Neural crest cell (in vitro differentiated cells): ENCODE measurements at regions not wholly inside any gene's neighbourhood (a gene's known extent, or its start where the extent isn't known, plus 50 kb on each side); places are given as distances from the start of the nearest gene placed in this dataset.
A peak's percentile ranks its signal among the peaks of the same experiment; 100 is the strongest.
"Not testable (repeated sequence)": the region's sequence is repeated elsewhere in the genome, so short reads cannot be mapped to it uniquely, and the experiment has no call there.

Experiments used
- DNase-seq: peaks from one replicate; pipeline ENCODE4 v3.0.0; 2021; ENCODE audit warnings: low read depth, mixed read lengths, low spot score
- H3K27ac Mint-ChIP-seq: one replicate; pipeline ENCODE4 v1.8.0; 2021; ENCODE audit warnings: mild to moderate bottlenecking, mixed read lengths; ENCODE audit not compliant: unreplicated experiment
- H3K27me3 Mint-ChIP-seq: 2 replicates; pipeline ENCODE4 v1.8.0; 2021; ENCODE audit warnings: low read depth, mild to moderate bottlenecking, mixed read lengths
- H3K36me3 Mint-ChIP-seq: 2 replicates; pipeline ENCODE4 v1.8.0; 2021; ENCODE audit warnings: low read depth, mild to moderate bottlenecking, mixed read lengths
- H3K4me1 Mint-ChIP-seq: 2 replicates; pipeline ENCODE4 v1.8.0; 2021; ENCODE audit warnings: mixed read lengths
- H3K4me3 Mint-ChIP-seq: one replicate; pipeline ENCODE4 v1.8.0; 2021; ENCODE audit warnings: mild to moderate bottlenecking, mixed read lengths
- H3K9me3 Mint-ChIP-seq: 2 replicates; pipeline ENCODE4 v1.8.0; 2021; ENCODE audit warnings: mixed read lengths
- TF ChIP-seq, protein P1 (sequence below): fragments of 200-600 bp; sonication (generic); conservative IDR thresholded peaks from 2 replicates; pipeline ENCODE4 v1.5.0; 2021; ENCODE audit warnings: antibody characterized with exemption, mild to moderate bottlenecking

DNA sequence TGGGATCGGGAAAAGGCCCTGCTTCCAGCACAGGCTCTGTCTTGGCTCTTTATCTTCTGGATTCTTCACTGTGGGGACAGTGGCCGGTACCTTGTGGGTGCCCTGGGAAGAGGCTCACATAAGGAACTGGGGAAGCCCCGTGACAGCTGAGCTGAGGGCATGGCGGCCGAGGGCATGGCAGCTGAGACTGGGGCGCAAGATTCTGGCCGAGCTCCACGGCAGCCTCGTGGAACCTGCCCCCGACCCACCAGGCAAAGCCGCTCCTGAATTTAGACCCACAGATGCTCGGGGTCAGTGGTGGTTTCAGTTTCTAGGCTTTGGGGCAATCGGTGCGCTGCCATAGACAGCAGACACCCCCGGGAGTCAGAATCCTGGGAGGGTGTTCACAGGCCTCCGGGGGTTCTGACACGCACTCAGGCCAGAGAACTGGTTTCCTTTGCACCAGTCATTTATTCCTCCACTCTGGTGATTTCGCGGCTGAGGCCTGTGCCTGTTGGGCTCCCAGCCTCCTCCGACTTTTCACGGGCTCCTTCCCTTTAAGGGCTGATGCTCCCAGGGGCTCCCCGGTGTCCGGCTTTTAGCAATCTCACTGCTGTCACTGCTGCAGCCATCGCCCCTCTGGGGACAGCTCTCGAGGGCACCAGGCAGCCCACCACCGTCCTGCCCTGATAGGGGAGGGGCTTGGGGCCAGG, 117.6 kb downstream of the TEX29 start:
- no peak overlapping the region for H3K4me3 Mint-ChIP-seq
- H3K27me3 Mint-ChIP-seq: peaks cover 32% of the 10 kb centered on the region
- H3K4me1 Mint-ChIP-seq: no peaks in the 10 kb centered on the region
- no peak overlapping the region for H3K27ac Mint-ChIP-seq
- H3K9me3 Mint-ChIP-seq: peaks cover 15% of the 10 kb centered on the region
- no peaks in the 10 kb centered on the region for H3K36me3 Mint-ChIP-seq
- TF ChIP-seq, protein P1, sequence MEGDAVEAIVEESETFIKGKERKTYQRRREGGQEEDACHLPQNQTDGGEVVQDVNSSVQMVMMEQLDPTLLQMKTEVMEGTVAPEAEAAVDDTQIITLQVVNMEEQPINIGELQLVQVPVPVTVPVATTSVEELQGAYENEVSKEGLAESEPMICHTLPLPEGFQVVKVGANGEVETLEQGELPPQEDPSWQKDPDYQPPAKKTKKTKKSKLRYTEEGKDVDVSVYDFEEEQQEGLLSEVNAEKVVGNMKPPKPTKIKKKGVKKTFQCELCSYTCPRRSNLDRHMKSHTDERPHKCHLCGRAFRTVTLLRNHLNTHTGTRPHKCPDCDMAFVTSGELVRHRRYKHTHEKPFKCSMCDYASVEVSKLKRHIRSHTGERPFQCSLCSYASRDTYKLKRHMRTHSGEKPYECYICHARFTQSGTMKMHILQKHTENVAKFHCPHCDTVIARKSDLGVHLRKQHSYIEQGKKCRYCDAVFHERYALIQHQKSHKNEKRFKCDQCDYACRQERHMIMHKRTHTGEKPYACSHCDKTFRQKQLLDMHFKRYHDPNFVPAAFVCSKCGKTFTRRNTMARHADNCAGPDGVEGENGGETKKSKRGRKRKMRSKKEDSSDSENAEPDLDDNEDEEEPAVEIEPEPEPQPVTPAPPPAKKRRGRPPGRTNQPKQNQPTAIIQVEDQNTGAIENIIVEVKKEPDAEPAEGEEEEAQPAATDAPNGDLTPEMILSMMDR: no peak
- DNase-seq: no peak

DNA sequence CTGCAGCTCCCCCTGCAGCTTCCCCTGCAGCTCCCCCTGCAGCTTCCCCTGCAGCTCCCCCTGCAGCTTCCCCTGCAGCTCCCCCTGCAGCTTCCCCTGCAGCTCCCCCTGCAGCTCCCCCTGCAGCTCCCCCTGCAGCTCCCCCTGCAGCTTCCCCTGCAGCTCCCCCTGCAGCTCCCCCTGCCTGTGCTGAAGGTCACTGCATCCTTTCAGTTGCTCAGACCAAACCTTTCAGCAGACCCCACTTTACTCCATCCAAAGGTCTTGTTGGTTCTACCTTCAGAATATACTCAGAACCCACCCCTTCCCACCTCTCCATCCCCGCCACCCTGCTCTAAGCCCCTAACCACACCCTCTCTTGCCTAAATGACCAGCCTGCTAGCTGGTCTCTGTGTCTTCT, 120.0 kb downstream of the TEX29 start:
- not testable (repeated sequence) for H3K4me3 Mint-ChIP-seq

DNA sequence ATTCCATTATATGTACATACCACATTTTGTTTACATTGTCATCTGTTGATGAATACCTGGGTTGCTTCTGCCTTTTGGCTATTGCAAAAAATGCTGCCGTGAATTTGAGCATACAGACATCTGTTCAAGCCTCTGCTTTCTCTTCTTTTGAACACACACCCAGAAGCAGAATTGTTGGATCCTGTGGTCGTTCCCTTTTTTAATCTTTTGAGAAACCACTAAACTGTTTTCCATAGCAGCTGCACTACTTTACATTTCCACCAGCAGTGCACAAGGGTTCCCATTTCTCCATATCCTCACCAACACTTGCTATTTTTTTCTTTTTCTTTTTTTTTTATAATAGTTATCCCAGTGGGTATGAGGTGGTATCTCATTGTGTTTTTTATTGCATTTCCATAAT, 123.5 kb downstream of the TEX29 start:
- Mint-ChIP-seq H3K9me3 (peaks cover 9% of the 10 kb centered on the region), H3K36me3 (peaks cover 7% of the 10 kb centered on the region), H3K27ac (no peak overlapping the region), H3K4me3 (no peak overlapping the region), H3K27me3 (peaks cover 21% of the 10 kb centered on the region), H3K4me1 (no peaks in the 10 kb centered on the region)
- no peak for DNase-seq
- TF ChIP-seq, protein P1: no peak

More for the DNA sequence above, 120.0 kb downstream of the TEX29 start:
- TF ChIP-seq, protein P1: peak; percentile 41
- not testable (repeated sequence) for H3K4me1 Mint-ChIP-seq, H3K36me3 Mint-ChIP-seq, H3K27ac Mint-ChIP-seq, DNase-seq, H3K9me3 Mint-ChIP-seq
- peaks cover 17% of the 10 kb centered on the region for H3K27me3 Mint-ChIP-seq

DNA sequence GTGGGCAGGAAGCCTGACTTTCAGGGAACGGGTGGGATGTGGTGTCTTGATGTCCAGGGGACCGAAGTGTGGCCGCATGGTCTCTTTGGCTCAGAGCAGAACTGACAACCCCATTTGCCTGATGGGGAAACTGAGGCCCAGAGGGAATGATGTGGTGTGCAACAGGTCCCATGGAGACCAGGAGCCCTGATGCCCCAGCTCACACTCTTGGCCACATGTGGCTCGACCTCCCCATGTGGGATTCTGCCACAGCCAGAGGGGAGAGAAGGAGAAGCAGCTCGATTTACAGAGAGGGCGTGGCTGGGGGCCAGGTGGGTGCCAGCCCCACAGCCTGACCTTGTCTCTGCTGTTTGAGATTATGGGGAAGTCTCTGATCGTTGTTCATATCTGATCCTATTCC, 128.1 kb downstream of the TEX29 start:
- DNase-seq: no peak
- H3K9me3 Mint-ChIP-seq: peaks cover 9% of the 10 kb centered on the region
- H3K4me1 Mint-ChIP-seq: peaks cover 20% of the 10 kb centered on the region
- H3K27ac Mint-ChIP-seq: no peak overlapping the region
- TF ChIP-seq, protein P1: no peak
- peaks cover 14% of the 10 kb centered on the region for H3K27me3 Mint-ChIP-seq
- H3K4me3 Mint-ChIP-seq: no peak overlapping the region
- H3K36me3 Mint-ChIP-seq: peaks cover 7% of the 10 kb centered on the region

DNA sequence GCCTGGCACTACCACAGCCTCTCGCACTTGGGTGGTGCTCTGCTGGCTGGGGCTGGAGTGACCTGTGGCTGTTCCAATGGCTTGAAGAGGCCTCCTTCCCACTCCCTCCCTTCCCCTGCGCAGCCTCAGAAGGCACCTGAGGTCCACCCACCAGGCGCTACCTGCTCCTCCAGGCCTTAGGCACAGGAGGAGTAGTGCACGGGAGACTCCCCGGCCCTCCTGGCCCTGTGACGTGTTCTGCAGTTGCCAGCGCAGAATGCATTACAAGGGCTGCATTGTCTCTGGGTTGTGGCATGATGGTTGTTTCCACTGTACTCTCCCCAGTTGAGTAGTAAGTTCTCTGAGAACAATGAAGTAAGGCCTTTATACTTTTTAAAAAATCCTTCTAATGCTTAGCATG, 128.6 kb downstream of the TEX29 start:
- Mint-ChIP-seq H3K27ac (no peak overlapping the region), H3K27me3 (peaks cover 14% of the 10 kb centered on the region), H3K9me3 (peaks cover 9% of the 10 kb centered on the region), H3K4me3 (no peak overlapping the region), H3K4me1 (peaks cover 20% of the 10 kb centered on the region), H3K36me3 (peaks cover 6% of the 10 kb centered on the region)
- DNase-seq: no peak
- TF ChIP-seq, protein P1: no peak
